Ishikawa (cell line): ENCODE measurements at regions not wholly inside any gene's neighbourhood (a gene's known extent, or its start where the extent isn't known, plus 50 kb on each side); places are given as distances from the start of the nearest gene placed in this dataset.

Source experiments
- CEBPB ChIP-seq: IDR thresholded peaks from 2 replicates; pipeline ENCODE4 v1.6.1; 2012
- CREB1 ChIP-seq: IDR thresholded peaks from 2 replicates; pipeline ENCODE4 v1.6.1; 2012; ENCODE audit warnings: low read depth
- EGR1 ChIP-seq: IDR thresholded peaks from 2 replicates; pipeline ENCODE4 v1.6.1; 2012
- EP300 ChIP-seq: IDR thresholded peaks from 2 replicates; pipeline ENCODE4 v1.6.1; 2012; ENCODE audit warnings: borderline replicate concordance
- FOXM1 ChIP-seq: IDR thresholded peaks from 2 replicates; pipeline ENCODE4 v1.6.1; 2012; ENCODE audit warnings: low read depth, borderline replicate concordance
- NFIC ChIP-seq: IDR thresholded peaks from 2 replicates; pipeline ENCODE4 v1.6.1; 2012
- RAD21 ChIP-seq: IDR thresholded peaks from 2 replicates; pipeline ENCODE4 v1.6.1; 2012; ENCODE audit warnings: low read depth
- REST ChIP-seq: IDR thresholded peaks from 2 replicates; pipeline ENCODE4 v1.6.1; 2012; ENCODE audit warnings: low read depth, mild to moderate bottlenecking
- TAF1 ChIP-seq: IDR thresholded peaks from 2 replicates; pipeline ENCODE4 v1.6.1; 2012; ENCODE audit warnings: low read depth, mild to moderate bottlenecking
- TCF12 ChIP-seq: IDR thresholded peaks from 2 replicates; pipeline ENCODE4 v1.6.1; 2012; ENCODE audit warnings: low read depth
- TEAD4 ChIP-seq: IDR thresholded peaks from 2 replicates; pipeline ENCODE4 v1.6.1; 2012
- USF1 ChIP-seq: IDR thresholded peaks from 2 replicates; pipeline ENCODE4 v1.6.1; 2012
- YY1 ChIP-seq: IDR thresholded peaks from 2 replicates; pipeline ENCODE4 v1.6.1; 2012; ENCODE audit warnings: low read depth
- ZBTB7A ChIP-seq: IDR thresholded peaks from 2 replicates; pipeline ENCODE4 v1.6.1; 2012; ENCODE audit warnings: low read depth
- TF ChIP-seq, protein P1 (sequence below): IDR thresholded peaks from 2 replicates; pipeline ENCODE4 v1.6.1; 2012

- no peak for TF ChIP-seq NFIC
- no peak for TF ChIP-seq TEAD4
- TF ChIP-seq YY1 = no peak
- TF ChIP-seq USF1 = no peak
- TF ChIP-seq REST = no peak
- no peak for TF ChIP-seq TAF1
- no peak for TF ChIP-seq CREB1
- no peak for TF ChIP-seq FOXM1
- TF ChIP-seq EP300 = no peak
- TF ChIP-seq ZBTB7A = no peak
- no peak for TF ChIP-seq EGR1
- TF ChIP-seq RAD21 = no peak
- no peak for TF ChIP-seq TCF12
- no peak for TF ChIP-seq CEBPB
- TF ChIP-seq, protein P1, sequence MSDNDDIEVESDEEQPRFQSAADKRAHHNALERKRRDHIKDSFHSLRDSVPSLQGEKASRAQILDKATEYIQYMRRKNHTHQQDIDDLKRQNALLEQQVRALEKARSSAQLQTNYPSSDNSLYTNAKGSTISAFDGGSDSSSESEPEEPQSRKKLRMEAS = no peak
These were observed 266.5 kb upstream of the CADM2 start for GRCh38 chr3:84692261-84692660.

- TF ChIP-seq USF1 (no peak), YY1 (no peak), TEAD4 (no peak), CEBPB (no peak), CREB1 (no peak), EP300 (no peak), RAD21 (no peak), FOXM1 (no peak), EGR1 (no peak), TCF12 (no peak), ZBTB7A (no peak), TAF1 (no peak)
- TF ChIP-seq, protein P1 = no peak
These were observed 240.9 kb upstream of the CADM2 start for GRCh38 chr3:84717894-84718293.

DNA sequence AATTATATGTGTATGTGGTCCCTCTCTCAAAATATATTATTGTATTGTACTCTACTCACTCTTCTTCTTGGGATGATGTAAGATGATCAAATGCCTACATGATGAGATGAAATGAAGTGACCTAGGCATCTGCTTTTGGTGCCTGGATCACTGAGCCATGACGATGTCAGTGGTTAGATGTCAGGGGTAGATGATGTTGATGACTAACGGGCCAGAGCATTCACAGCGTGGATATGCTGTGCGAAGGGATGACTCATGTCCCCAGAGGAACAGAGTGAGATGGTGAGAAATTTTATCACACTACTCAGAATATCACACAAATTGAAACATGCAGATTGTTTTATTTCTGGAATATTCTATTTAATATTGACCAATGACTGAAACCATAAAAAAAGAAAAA is 233.9 kb upstream of the CADM2 start:
- TF ChIP-seq TCF12 (no peak), FOXM1 (no peak), CREB1 (no peak), CEBPB (no peak), EP300 (no peak), USF1 (no peak), TAF1 (no peak), EGR1 (no peak), YY1 (no peak), NFIC (no peak), REST (no peak), TEAD4 (no peak), ZBTB7A (no peak), RAD21 (no peak)
- TF ChIP-seq, protein P1 = no peak

GRCh38 chr3:84727616-84728015 is 231.2 kb upstream of the CADM2 start:
- TF ChIP-seq NFIC (no peak), USF1 (no peak), TEAD4 (no peak), TCF12 (no peak), TAF1 (no peak), CREB1 (no peak), EP300 (no peak), YY1 (no peak), ZBTB7A (no peak), REST (no peak), EGR1 (no peak)
